Osteocyte (in vitro differentiated cells): ENCODE measurements at regions not wholly inside any gene's neighbourhood (a gene's known extent, or its start where the extent isn't known, plus 50 kb on each side); places are given as distances from the start of the nearest gene placed in this dataset.

Experiments
- DNase-seq: peaks from one replicate; pipeline ENCODE4 v3.0.0; 2021; ENCODE audit warnings: mixed read lengths; ENCODE audit not compliant: unreplicated experiment; ENCODE audit errors: extremely low spot score
- H3K27ac Mint-ChIP-seq: one replicate; pipeline ENCODE4 v1.8.0; 2021; ENCODE audit warnings: mild to moderate bottlenecking, mixed read lengths; ENCODE audit not compliant: unreplicated experiment
- H3K27me3 Mint-ChIP-seq: one replicate; pipeline ENCODE4 v1.8.0; 2021; ENCODE audit warnings: mixed read lengths; ENCODE audit not compliant: unreplicated experiment
- H3K36me3 Mint-ChIP-seq: one replicate; pipeline ENCODE4 v1.8.0; 2021; ENCODE audit warnings: mixed read lengths; ENCODE audit not compliant: unreplicated experiment
- H3K4me1 Mint-ChIP-seq: one replicate; pipeline ENCODE4 v1.8.0; 2021; ENCODE audit warnings: mixed read lengths; ENCODE audit not compliant: unreplicated experiment
- H3K4me3 Mint-ChIP-seq: one replicate; pipeline ENCODE4 v1.8.0; 2021; ENCODE audit warnings: mild to moderate bottlenecking, moderate library complexity, mixed read lengths; ENCODE audit not compliant: unreplicated experiment
- H3K9me3 Mint-ChIP-seq: one replicate; pipeline ENCODE4 v1.8.0; 2021; ENCODE audit warnings: mixed read lengths; ENCODE audit not compliant: unreplicated experiment
- CTCF ChIP-seq: fragments of 200-600 bp; sonication (generic); IDR thresholded peaks from 2 replicates; pipeline ENCODE4 v1.5.0; 2021; ENCODE audit warnings: antibody characterized with exemption, mild to moderate bottlenecking, moderate library complexity

- H3K4me1 Mint-ChIP-seq = no peaks in the 10 kb centered on the region
- H3K36me3 Mint-ChIP-seq = no peaks in the 10 kb centered on the region
- no peaks in the 10 kb centered on the region for H3K9me3 Mint-ChIP-seq
- no peak for DNase-seq
- H3K27ac Mint-ChIP-seq = no peak overlapping the region
- peaks cover 5% of the 10 kb centered on the region for H3K27me3 Mint-ChIP-seq
- TF ChIP-seq CTCF = no peak
- H3K4me3 Mint-ChIP-seq = no peak overlapping the region
These were observed 664.8 kb downstream of the STK39 start for GRCh38 chr2:167582619-167583018.

GRCh38 chr2:167581961-167582574 lies 665.3 kb downstream of the STK39 start:
- Mint-ChIP-seq H3K27ac (no peak overlapping the region), H3K36me3 (no peaks in the 10 kb centered on the region), H3K4me1 (no peaks in the 10 kb centered on the region), H3K4me3 (no peak overlapping the region), H3K9me3 (no peaks in the 10 kb centered on the region), H3K27me3 (peaks cover 6% of the 10 kb centered on the region)
- DNase-seq = no peak
- no peak for TF ChIP-seq CTCF

- DNase-seq = no peak
- Mint-ChIP-seq H3K27ac (no peak overlapping the region), H3K36me3 (no peaks in the 10 kb centered on the region), H3K4me3 (no peak overlapping the region), H3K27me3 (peaks cover 9% of the 10 kb centered on the region), H3K9me3 (no peaks in the 10 kb centered on the region), H3K4me1 (no peaks in the 10 kb centered on the region)
- no peak for TF ChIP-seq CTCF
These were observed 667.6 kb downstream of the STK39 start for GRCh38 chr2:167579826-167580225.

- Mint-ChIP-seq H3K4me1 (no peaks in the 10 kb centered on the region), H3K27me3 (peaks cover 10% of the 10 kb centered on the region), H3K9me3 (no peaks in the 10 kb centered on the region), H3K4me3 (no peak overlapping the region), H3K36me3 (no peaks in the 10 kb centered on the region), H3K27ac (no peak overlapping the region)
- TF ChIP-seq CTCF = no peak
- no peak for DNase-seq
These were observed 672.1 kb downstream of the STK39 start for GRCh38 chr2:167575276-167575675.

- Mint-ChIP-seq H3K27me3 (peaks cover 19% of the 10 kb centered on the region), H3K36me3 (no peaks in the 10 kb centered on the region), H3K4me3 (no peak overlapping the region), H3K27ac (no peak overlapping the region), H3K9me3 (no peaks in the 10 kb centered on the region), H3K4me1 (no peaks in the 10 kb centered on the region)
- no peak for TF ChIP-seq CTCF
- no peak for DNase-seq
These were observed 674.3 kb downstream of the STK39 start for GRCh38 chr2:167572883-167573619.
